ENCODE measurements at regions not wholly inside any gene's neighbourhood (a gene's known extent, or its start where the extent isn't known, plus 50 kb on each side); places are given as distances from the start of the nearest gene placed in this dataset.

DNA sequence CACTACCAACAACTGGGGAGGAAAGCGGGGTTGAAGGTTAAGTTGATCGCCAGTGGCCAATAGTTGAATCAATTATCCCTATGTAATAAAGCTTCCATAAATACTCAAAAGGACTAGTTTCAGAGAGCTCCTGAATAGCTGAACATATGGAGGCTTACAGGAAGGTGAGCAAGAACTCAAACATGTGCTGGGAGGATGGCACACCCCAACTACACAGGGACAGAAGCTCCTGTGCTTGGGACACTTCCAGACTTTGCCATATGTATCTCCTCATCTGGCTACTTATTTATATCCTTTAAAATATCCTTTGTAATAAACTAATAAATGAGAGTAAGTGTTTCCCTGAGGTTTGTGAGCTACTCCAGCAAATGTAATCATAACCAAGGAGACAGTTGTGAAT, 115.7 kb downstream of the HNMT start:
- no peaks in the 10 kb centered on the region for H3K9me3 ChIP-seq (replicated peaks; ENCODE audit: control insufficient read depth, insufficient read depth, low read length)
- H2AFZ ChIP-seq (ENCODE audit: low read depth, low read length), result no peak overlapping the region
- H3K79me2 ChIP-seq (ENCODE audit: control insufficient read depth, insufficient read depth, low read length), result no peaks in the 10 kb centered on the region
- no peak overlapping the region for H3K27ac ChIP-seq (ENCODE audit: insufficient read depth, low read depth, low read length)
- DNase-seq (ENCODE audit: low read depth, low spot score), result no peak
- no peaks in the 10 kb centered on the region for H3K4me1 ChIP-seq (ENCODE audit: control insufficient read depth, extremely low read depth, insufficient read depth, low read length)
- dilution Hi-C loops (cut with MboI; ENCODE audit: extremely low pct_ligation_motif_present, low sequenced_read_pairs), result no loop called here
- ChIA-PET POLR2A (no interaction called here), CTCF (interaction anchor here (1.3 to 1.7 kb wide), 2 partner anchors 10 to 214 kb away, joined by 4 to 7 read pairs; no protein-coding TSS in a partner anchor)
- H3K9me1 ChIP-seq (replicated peaks; ENCODE audit: control insufficient read depth, extremely low read depth, insufficient read depth, low read length), result no peaks in the 10 kb centered on the region
- no peaks in the 10 kb centered on the region for H4K20me1 ChIP-seq (replicated peaks; ENCODE audit: control insufficient read depth, extremely low read depth, insufficient read depth, low read length)
- H3K36me3 ChIP-seq (ENCODE audit: control insufficient read depth in 2 of 2, extremely low read depth in 1 of 2, insufficient read depth in 2 of 2, low read length in 2 of 2), result no peaks in the 10 kb centered on the region
- no peak overlapping the region for H3K4me2 ChIP-seq (ENCODE audit: insufficient read depth, low read length)
- TF ChIP-seq JUN (IDR thresholded peaks at IDR 0.05; ENCODE audit: borderline replicate concordance, insufficient read depth, insufficient read length, low read depth) (no peak), GATA2 (IDR thresholded peaks at IDR 0.05; ENCODE audit: insufficient read depth, insufficient read length, low read depth, low read length) (no peak)
- TF ChIP-seq, protein P1, sequence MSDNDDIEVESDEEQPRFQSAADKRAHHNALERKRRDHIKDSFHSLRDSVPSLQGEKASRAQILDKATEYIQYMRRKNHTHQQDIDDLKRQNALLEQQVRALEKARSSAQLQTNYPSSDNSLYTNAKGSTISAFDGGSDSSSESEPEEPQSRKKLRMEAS (IDR thresholded peaks at IDR 0.05; ENCODE audit: insufficient read depth, insufficient read length), result no peak
- FAIRE-seq, result no peak
- no TSS peak for BruUV-seq (replicated peaks)
- intact Hi-C loops (cut with micrococcal nuclease), result no loop called here
- H3K4me3 ChIP-seq (replicated peaks in 1 of 3; ENCODE audit: insufficient read depth in 1 of 3, low read depth in 1 of 3, low read length in 3 of 3), result no peak overlapping the region
- H3K9ac ChIP-seq (replicated peaks; ENCODE audit: extremely low read depth, insufficient read depth, low read length), result no peak overlapping the region
- H3K27me3 ChIP-seq (ENCODE audit: control insufficient read depth in 2 of 2, insufficient read depth in 2 of 2, low read length in 2 of 2), result no peaks in the 10 kb centered on the region

DNA sequence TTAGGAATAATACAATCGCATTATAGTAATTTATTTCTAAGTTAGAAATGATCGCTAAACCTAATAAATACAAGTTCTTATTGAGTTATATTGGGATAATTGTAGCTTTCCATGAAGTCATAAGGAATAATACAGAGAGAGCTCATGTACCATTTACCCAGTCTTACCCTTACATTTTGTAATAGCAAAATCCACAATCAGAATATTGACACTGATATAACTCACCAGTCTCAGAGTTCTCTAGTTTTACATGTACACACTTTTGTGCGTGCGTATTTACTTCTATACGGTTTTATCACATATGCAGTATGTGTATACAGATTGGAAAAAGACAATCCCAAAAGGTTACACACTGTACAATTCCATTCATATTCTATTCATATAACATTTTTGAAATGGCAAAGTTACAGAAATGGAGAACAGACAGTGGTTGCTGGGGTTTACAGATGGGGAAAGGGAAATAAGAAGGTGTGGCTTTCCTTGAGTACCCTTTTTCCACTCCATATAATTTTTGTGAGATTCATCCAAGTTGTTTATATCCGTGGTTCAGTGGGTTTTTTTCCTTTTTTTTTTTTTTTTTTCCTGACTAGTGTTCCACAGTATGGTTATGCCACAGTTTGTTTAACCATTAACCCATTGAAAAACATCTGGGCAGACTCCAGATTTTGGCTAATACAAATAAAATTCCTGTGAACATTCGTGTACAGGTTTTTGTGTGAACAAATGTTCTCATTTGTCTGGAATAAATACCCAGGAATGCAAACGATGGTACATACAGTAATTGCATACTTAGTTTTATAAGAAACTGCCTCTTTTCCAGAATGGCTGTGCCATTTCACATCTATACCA, 117.2 kb downstream of the HNMT start:
- intact Hi-C loops (cut with micrococcal nuclease), result loop anchor here (1.0 kb wide), 1 partner anchor 38 kb away; no protein-coding TSS in a partner anchor
- H3K36me3 ChIP-seq (ENCODE audit: control insufficient read depth in 2 of 2, extremely low read depth in 1 of 2, insufficient read depth in 2 of 2, low read length in 2 of 2), result no peaks in the 10 kb centered on the region
- H2AFZ ChIP-seq (ENCODE audit: low read depth, low read length), result no peak overlapping the region
- no peaks in the 10 kb centered on the region for H3K9me3 ChIP-seq (replicated peaks; ENCODE audit: control insufficient read depth, insufficient read depth, low read length)
- H3K9ac ChIP-seq (replicated peaks; ENCODE audit: extremely low read depth, insufficient read depth, low read length), result no peak overlapping the region
- TF ChIP-seq, protein P2, sequence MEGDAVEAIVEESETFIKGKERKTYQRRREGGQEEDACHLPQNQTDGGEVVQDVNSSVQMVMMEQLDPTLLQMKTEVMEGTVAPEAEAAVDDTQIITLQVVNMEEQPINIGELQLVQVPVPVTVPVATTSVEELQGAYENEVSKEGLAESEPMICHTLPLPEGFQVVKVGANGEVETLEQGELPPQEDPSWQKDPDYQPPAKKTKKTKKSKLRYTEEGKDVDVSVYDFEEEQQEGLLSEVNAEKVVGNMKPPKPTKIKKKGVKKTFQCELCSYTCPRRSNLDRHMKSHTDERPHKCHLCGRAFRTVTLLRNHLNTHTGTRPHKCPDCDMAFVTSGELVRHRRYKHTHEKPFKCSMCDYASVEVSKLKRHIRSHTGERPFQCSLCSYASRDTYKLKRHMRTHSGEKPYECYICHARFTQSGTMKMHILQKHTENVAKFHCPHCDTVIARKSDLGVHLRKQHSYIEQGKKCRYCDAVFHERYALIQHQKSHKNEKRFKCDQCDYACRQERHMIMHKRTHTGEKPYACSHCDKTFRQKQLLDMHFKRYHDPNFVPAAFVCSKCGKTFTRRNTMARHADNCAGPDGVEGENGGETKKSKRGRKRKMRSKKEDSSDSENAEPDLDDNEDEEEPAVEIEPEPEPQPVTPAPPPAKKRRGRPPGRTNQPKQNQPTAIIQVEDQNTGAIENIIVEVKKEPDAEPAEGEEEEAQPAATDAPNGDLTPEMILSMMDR (IDR thresholded peaks at IDR 0.05; ENCODE audit: extremely low read depth in 1 of 2, insufficient read depth in 1 of 2, low read depth in 1 of 2, low read length in 2 of 2), result no peak
- TF ChIP-seq POLR2AphosphoS5 (IDR thresholded peaks at IDR 0.05; ENCODE audit: insufficient read depth, low read depth, low read length), result no peak
- no peak for TF ChIP-seq JUN (IDR thresholded peaks at IDR 0.05; ENCODE audit: borderline replicate concordance, insufficient read depth, insufficient read length, low read depth)
- TF ChIP-seq FOS (IDR thresholded peaks at IDR 0.05; ENCODE audit: borderline replicate concordance, insufficient read depth, low read length), result no peak
- TF ChIP-seq GATA2 (IDR thresholded peaks at IDR 0.05; ENCODE audit: insufficient read depth, insufficient read length, low read depth, low read length), result no peak
- TF ChIP-seq MYC (IDR thresholded peaks at IDR 0.05; ENCODE audit: low read depth, low read length), result no peak
- no peak for TF ChIP-seq POLR2A (IDR thresholded peaks at IDR 0.05; ENCODE audit: low read depth, low read length)
- no peak for TF ChIP-seq EZH2 (IDR thresholded peaks at IDR 0.05; ENCODE audit: borderline replicate concordance, low read depth, low read length, severe bottlenecking)
- TF ChIP-seq, protein P1 (IDR thresholded peaks at IDR 0.05; ENCODE audit: insufficient read depth, insufficient read length), result no peak
- no TSS peak for BruUV-seq (replicated peaks)
- H3K9me1 ChIP-seq (replicated peaks; ENCODE audit: control insufficient read depth, extremely low read depth, insufficient read depth, low read length), result no peaks in the 10 kb centered on the region
- no peak for DNase-seq (ENCODE audit: low read depth, low spot score)
- CTCF ChIA-PET, result interaction anchor here (1.3 to 1.7 kb wide), 2 partner anchors 8 to 15 kb away, joined by 3 to 7 read pairs; no protein-coding TSS in a partner anchor
- H3K4me3 ChIP-seq (replicated peaks in 1 of 3; ENCODE audit: insufficient read depth in 1 of 3, low read depth in 1 of 3, low read length in 3 of 3), result no peak overlapping the region
- no peaks in the 10 kb centered on the region for H3K27me3 ChIP-seq (ENCODE audit: control insufficient read depth in 2 of 2, insufficient read depth in 2 of 2, low read length in 2 of 2)
- dilution Hi-C loops (cut with MboI; ENCODE audit: extremely low pct_ligation_motif_present, low sequenced_read_pairs), result no loop called here
- H3K79me2 ChIP-seq (ENCODE audit: control insufficient read depth, insufficient read depth, low read length), result no peaks in the 10 kb centered on the region
- POLR2A ChIA-PET, result no interaction called here
- H3K27ac ChIP-seq (ENCODE audit: insufficient read depth, low read depth, low read length), result no peak overlapping the region
- no peaks in the 10 kb centered on the region for H4K20me1 ChIP-seq (replicated peaks; ENCODE audit: control insufficient read depth, extremely low read depth, insufficient read depth, low read length)
- H3K4me2 ChIP-seq (ENCODE audit: insufficient read depth, low read length), result no peak overlapping the region
- FAIRE-seq, result no peak
- H3K4me1 ChIP-seq (ENCODE audit: control insufficient read depth, extremely low read depth, insufficient read depth, low read length), result no peaks in the 10 kb centered on the region

Measured in endothelial cell of umbilical vein (primary cell).